Osteoblast (primary cell): ENCODE measurements at regions not wholly inside any gene's neighbourhood (a gene's known extent, or its start where the extent isn't known, plus 50 kb on each side); places are given as distances from the start of the nearest gene placed in this dataset.

ENCODE experiments used
- DNase-seq: peaks from one replicate; pipeline ENCODE4 v3.0.0; 2011; ENCODE audit warnings: low spot score, mixed read lengths; ENCODE audit not compliant: insufficient read length; ENCODE audit errors: missing footprints
- H2AFZ ChIP-seq: 2 replicates; pipeline ENCODE4 v1.6.0; 2011; ENCODE audit warnings: mild to moderate bottlenecking, low read length
- H3K27ac ChIP-seq: 2 replicates; pipeline ENCODE4 v1.5.1; 2011; ENCODE audit warnings: mild to moderate bottlenecking, low read depth, low read length, moderate library complexity
- H3K27me3 ChIP-seq: 2 replicates; pipeline ENCODE4 v1.6.0; 2012; ENCODE audit warnings: mild to moderate bottlenecking, control low read depth, inconsistent platforms, low read length, moderate library complexity; ENCODE audit not compliant: insufficient read depth
- H3K36me3 ChIP-seq: 2 replicates; pipeline ENCODE4 v1.5.1; 2011; ENCODE audit warnings: mild to moderate bottlenecking, low read length, control low read depth, moderate library complexity; ENCODE audit not compliant: insufficient read depth
- H3K4me1 ChIP-seq: 2 replicates; pipeline ENCODE4 v1.5.1; 2011; ENCODE audit warnings: mild to moderate bottlenecking, low read length, control low read depth, moderate library complexity; ENCODE audit not compliant: insufficient read depth
- H3K4me2 ChIP-seq: 2 replicates; pipeline ENCODE4 v1.6.0; 2011; ENCODE audit warnings: mild to moderate bottlenecking, low read length; ENCODE audit not compliant: insufficient read depth
- H3K4me3 ChIP-seq: fragments of 200-600 bp; sonication (generic); 3 replicates; pipeline ENCODE4 v1.5.1; 2012; ENCODE audit warnings: mild to moderate bottlenecking, low read length, inconsistent platforms; ENCODE audit not compliant: insufficient read depth
- H3K79me2 ChIP-seq: 2 replicates; pipeline ENCODE4 v1.6.0; 2012; ENCODE audit warnings: mild to moderate bottlenecking, low read length, control low read depth, inconsistent platforms; ENCODE audit not compliant: insufficient read depth
- H3K9me3 ChIP-seq: 2 replicates; pipeline ENCODE4 v1.5.1; 2011; ENCODE audit warnings: low read depth, low read length, control low read depth
- H4K20me1 ChIP-seq: 2 replicates; pipeline ENCODE4 v1.6.0; 2012; ENCODE audit warnings: mild to moderate bottlenecking, low read length, control low read depth; ENCODE audit not compliant: insufficient read depth
- TF ChIP-seq, protein P1 (sequence below): IDR thresholded peaks from 2 replicates; pipeline ENCODE4 v1.5.1; 2011; ENCODE audit warnings: mild to moderate bottlenecking, low read depth, low read length, moderate library complexity; ENCODE audit errors: extremely low read depth

GRCh38 chr3:88440701-88441100 lies 290.9 kb downstream of the C3orf38 start:
- H3K36me3 ChIP-seq = no peaks in the 10 kb centered on the region
- H3K9me3 ChIP-seq = no peaks in the 10 kb centered on the region
- H3K4me2 ChIP-seq = no peak overlapping the region
- H3K27ac ChIP-seq = no peak overlapping the region
- TF ChIP-seq, protein P1, sequence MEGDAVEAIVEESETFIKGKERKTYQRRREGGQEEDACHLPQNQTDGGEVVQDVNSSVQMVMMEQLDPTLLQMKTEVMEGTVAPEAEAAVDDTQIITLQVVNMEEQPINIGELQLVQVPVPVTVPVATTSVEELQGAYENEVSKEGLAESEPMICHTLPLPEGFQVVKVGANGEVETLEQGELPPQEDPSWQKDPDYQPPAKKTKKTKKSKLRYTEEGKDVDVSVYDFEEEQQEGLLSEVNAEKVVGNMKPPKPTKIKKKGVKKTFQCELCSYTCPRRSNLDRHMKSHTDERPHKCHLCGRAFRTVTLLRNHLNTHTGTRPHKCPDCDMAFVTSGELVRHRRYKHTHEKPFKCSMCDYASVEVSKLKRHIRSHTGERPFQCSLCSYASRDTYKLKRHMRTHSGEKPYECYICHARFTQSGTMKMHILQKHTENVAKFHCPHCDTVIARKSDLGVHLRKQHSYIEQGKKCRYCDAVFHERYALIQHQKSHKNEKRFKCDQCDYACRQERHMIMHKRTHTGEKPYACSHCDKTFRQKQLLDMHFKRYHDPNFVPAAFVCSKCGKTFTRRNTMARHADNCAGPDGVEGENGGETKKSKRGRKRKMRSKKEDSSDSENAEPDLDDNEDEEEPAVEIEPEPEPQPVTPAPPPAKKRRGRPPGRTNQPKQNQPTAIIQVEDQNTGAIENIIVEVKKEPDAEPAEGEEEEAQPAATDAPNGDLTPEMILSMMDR = no peak
- no peaks in the 10 kb centered on the region for H4K20me1 ChIP-seq
- H3K4me3 ChIP-seq = no peak overlapping the region
- no peaks in the 10 kb centered on the region for H3K4me1 ChIP-seq
- no peak for DNase-seq
- H2AFZ ChIP-seq = no peak overlapping the region
- no peaks in the 10 kb centered on the region for H3K27me3 ChIP-seq
- no peaks in the 10 kb centered on the region for H3K79me2 ChIP-seq

DNA sequence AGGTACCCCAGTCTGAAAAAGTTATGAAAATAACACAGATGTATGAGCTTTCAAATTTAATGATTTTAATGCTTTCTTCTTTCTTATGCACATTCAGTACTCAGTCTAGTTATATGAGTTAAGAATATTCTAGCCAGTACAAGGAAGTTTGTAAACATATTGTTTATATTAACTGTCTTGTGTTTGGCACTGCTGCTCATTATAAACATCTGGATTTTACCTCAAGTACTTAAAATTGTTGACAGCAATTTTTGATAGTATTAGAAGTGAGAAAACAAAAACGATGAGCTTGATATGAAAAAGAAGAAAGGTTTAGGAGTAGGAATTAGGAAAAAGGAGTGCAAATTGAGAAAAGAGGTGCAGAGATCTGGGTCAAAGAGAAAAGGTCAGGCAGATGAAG lies 293.3 kb downstream of the C3orf38 start:
- H3K27me3 ChIP-seq = no peaks in the 10 kb centered on the region
- no peak overlapping the region for H2AFZ ChIP-seq
- no peaks in the 10 kb centered on the region for H3K4me1 ChIP-seq
- H3K36me3 ChIP-seq = no peaks in the 10 kb centered on the region
- H3K4me2 ChIP-seq = no peak overlapping the region
- TF ChIP-seq, protein P1 = no peak
- no peaks in the 10 kb centered on the region for H3K9me3 ChIP-seq
- no peaks in the 10 kb centered on the region for H3K79me2 ChIP-seq
- no peak overlapping the region for H3K27ac ChIP-seq
- H3K4me3 ChIP-seq = no peak overlapping the region
- no peak for DNase-seq
- no peaks in the 10 kb centered on the region for H4K20me1 ChIP-seq

DNA sequence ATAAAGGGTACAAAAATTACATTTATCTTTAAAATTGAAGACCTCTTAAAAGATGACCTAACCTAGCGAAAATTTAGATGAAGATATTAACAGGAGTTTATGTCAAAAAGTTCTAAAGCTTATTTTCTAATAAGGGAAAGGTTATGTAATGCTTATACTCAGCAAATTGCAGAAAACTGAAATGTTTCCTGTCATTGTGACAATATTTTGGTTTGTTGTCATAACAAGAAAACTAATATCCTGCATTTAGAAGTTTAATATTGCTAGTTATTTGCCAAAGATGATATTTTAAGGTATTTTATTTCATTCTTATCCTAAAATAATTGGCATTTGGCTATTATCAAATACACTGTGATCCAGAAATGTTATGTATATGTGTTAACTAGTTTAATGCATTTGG lies 294.5 kb downstream of the C3orf38 start:
- Histone ChIP-seq H3K79me2 (no peaks in the 10 kb centered on the region), H2AFZ (no peak overlapping the region), H3K36me3 (no peaks in the 10 kb centered on the region), H3K27me3 (no peaks in the 10 kb centered on the region), H3K27ac (no peak overlapping the region), H3K4me3 (no peak overlapping the region), H3K4me2 (no peak overlapping the region), H3K4me1 (no peaks in the 10 kb centered on the region), H3K9me3 (no peaks in the 10 kb centered on the region), H4K20me1 (no peaks in the 10 kb centered on the region)
- DNase-seq = no peak
- TF ChIP-seq, protein P1 = no peak

- H3K9me3 ChIP-seq = no peaks in the 10 kb centered on the region
Measured at GRCh38 chr3:88452228-88452627, 302.5 kb downstream of the C3orf38 start.

More at GRCh38 chr3:88452228-88452627, 302.5 kb downstream of the C3orf38 start:
- H3K4me3 ChIP-seq = no peak overlapping the region
- no peak overlapping the region for H3K27ac ChIP-seq
- DNase-seq = no peak
- no peaks in the 10 kb centered on the region for H4K20me1 ChIP-seq
- TF ChIP-seq, protein P1 = no peak
- no peaks in the 10 kb centered on the region for H3K79me2 ChIP-seq
- H3K4me2 ChIP-seq = no peak overlapping the region
- H3K4me1 ChIP-seq = no peaks in the 10 kb centered on the region
- H3K36me3 ChIP-seq = no peaks in the 10 kb centered on the region
- H3K27me3 ChIP-seq = no peaks in the 10 kb centered on the region
- no peak overlapping the region for H2AFZ ChIP-seq
